ENCODE measurements at regions not wholly inside any gene's neighbourhood (a gene's known extent, or its start where the extent isn't known, plus 50 kb on each side); places are given as distances from the start of the nearest gene placed in this dataset.
"Not testable (repeated sequence)": the region's sequence is repeated elsewhere in the genome, so short reads cannot be mapped to it uniquely, and the experiment has no call there.

- Histone ChIP-seq H3K9me3 (no peaks in the 10 kb centered on the region), H3K27ac (no peak overlapping the region), H3K4me1 (no peaks in the 10 kb centered on the region), H3K36me3 (no peaks in the 10 kb centered on the region), H3K4me3 (no peak overlapping the region), H3K27me3 (peaks cover 0 to 2% of the 10 kb centered on the region in 2 donors)
- intact Hi-C loops (cut with DNase I; ENCODE audit: low total_unique reads), result no loop called here
- TF ChIP-seq POLR2AphosphoS5 (IDR thresholded peaks at IDR 0.05) (no peak), POLR2A (IDR thresholded peaks at IDR 0.05) (no peak)
- TF ChIP-seq, protein P1, sequence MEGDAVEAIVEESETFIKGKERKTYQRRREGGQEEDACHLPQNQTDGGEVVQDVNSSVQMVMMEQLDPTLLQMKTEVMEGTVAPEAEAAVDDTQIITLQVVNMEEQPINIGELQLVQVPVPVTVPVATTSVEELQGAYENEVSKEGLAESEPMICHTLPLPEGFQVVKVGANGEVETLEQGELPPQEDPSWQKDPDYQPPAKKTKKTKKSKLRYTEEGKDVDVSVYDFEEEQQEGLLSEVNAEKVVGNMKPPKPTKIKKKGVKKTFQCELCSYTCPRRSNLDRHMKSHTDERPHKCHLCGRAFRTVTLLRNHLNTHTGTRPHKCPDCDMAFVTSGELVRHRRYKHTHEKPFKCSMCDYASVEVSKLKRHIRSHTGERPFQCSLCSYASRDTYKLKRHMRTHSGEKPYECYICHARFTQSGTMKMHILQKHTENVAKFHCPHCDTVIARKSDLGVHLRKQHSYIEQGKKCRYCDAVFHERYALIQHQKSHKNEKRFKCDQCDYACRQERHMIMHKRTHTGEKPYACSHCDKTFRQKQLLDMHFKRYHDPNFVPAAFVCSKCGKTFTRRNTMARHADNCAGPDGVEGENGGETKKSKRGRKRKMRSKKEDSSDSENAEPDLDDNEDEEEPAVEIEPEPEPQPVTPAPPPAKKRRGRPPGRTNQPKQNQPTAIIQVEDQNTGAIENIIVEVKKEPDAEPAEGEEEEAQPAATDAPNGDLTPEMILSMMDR (IDR thresholded peaks at IDR 0.05), result no peak
- DNase-seq (ENCODE audit: low spot score in 2 of 2), result no peak
Measured at GRCh38 chr7:120077777-120078176, 195.2 kb upstream of the KCND2 start.

- no peak overlapping the region for H3K27ac ChIP-seq
- no peak for TF ChIP-seq POLR2A (IDR thresholded peaks at IDR 0.05)
- TF ChIP-seq, protein P1 (IDR thresholded peaks at IDR 0.05), result no peak
- no peak for TF ChIP-seq POLR2AphosphoS5 (IDR thresholded peaks at IDR 0.05)
- no peak for DNase-seq (ENCODE audit: low spot score in 2 of 2)
- no peaks in the 10 kb centered on the region for H3K36me3 ChIP-seq
- intact Hi-C loops (cut with DNase I; ENCODE audit: low total_unique reads), result no loop called here
- H3K27me3 ChIP-seq, result peaks cover 0 to 2% of the 10 kb centered on the region in 2 donors
- no peaks in the 10 kb centered on the region for H3K9me3 ChIP-seq
- no peak overlapping the region for H3K4me3 ChIP-seq
- H3K4me1 ChIP-seq, result no peaks in the 10 kb centered on the region
Measured at GRCh38 chr7:120079022-120079421, 194.0 kb upstream of the KCND2 start.

GRCh38 chr7:120079704-120080103, 193.3 kb upstream of the KCND2 start:
- intact Hi-C loops (cut with DNase I; ENCODE audit: low total_unique reads), result no loop called here
- Histone ChIP-seq H3K36me3 (no peaks in the 10 kb centered on the region), H3K4me3 (no peak overlapping the region), H3K9me3 (no peaks in the 10 kb centered on the region), H3K27ac (no peak overlapping the region), H3K4me1 (no peaks in the 10 kb centered on the region), H3K27me3 (peaks cover 0 to 2% of the 10 kb centered on the region in 2 donors)
- no peak for DNase-seq (ENCODE audit: low spot score in 2 of 2)
- TF ChIP-seq POLR2AphosphoS5 (IDR thresholded peaks at IDR 0.05) (no peak), POLR2A (IDR thresholded peaks at IDR 0.05) (no peak)
- TF ChIP-seq, protein P1 (IDR thresholded peaks at IDR 0.05), result no peak

DNA sequence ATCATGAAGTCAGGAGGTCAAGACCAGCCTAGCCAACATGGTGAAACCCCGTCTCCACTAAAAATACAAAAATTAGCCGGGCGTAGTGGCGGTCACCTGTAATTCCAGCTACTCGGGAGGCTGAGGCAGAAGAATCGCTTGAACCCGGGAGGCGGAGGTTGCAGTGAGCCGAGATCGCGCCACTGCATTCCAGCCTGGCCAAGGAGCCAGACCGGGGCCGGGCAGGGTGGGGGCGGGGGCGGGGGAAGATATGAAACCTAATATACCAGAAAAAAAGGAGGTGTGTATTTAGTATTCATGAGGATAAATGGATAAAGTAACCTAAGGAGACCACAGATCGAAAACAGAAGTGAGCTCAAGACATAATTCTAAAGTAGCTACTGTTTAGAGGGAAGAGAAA, 186.5 kb upstream of the KCND2 start:
- H3K27me3 ChIP-seq; H3K36me3 ChIP-seq; intact Hi-C loops (cut with DNase I; ENCODE audit: low total_unique reads); DNase-seq (ENCODE audit: low spot score in 2 of 2); H3K27ac ChIP-seq; H3K4me1 ChIP-seq; H3K4me3 ChIP-seq; H3K9me3 ChIP-seq: not testable (repeated sequence)

- DNase-seq (ENCODE audit: low spot score in 2 of 2), result no peak
- intact Hi-C loops (cut with DNase I; ENCODE audit: low total_unique reads), result no loop called here
- Histone ChIP-seq H3K4me1 (no peaks in the 10 kb centered on the region), H3K4me3 (no peak overlapping the region), H3K27ac (no peak overlapping the region), H3K9me3 (no peaks in the 10 kb centered on the region), H3K27me3 (no peaks in the 10 kb centered on the region), H3K36me3 (no peaks in the 10 kb centered on the region)
- TF ChIP-seq POLR2A (IDR thresholded peaks at IDR 0.05), result no peak
- TF ChIP-seq, protein P1 (IDR thresholded peaks at IDR 0.05), result no peak
- TF ChIP-seq POLR2AphosphoS5 (IDR thresholded peaks at IDR 0.05), result no peak
Measured at GRCh38 chr7:120089968-120090367, 183.0 kb upstream of the KCND2 start.

DNA sequence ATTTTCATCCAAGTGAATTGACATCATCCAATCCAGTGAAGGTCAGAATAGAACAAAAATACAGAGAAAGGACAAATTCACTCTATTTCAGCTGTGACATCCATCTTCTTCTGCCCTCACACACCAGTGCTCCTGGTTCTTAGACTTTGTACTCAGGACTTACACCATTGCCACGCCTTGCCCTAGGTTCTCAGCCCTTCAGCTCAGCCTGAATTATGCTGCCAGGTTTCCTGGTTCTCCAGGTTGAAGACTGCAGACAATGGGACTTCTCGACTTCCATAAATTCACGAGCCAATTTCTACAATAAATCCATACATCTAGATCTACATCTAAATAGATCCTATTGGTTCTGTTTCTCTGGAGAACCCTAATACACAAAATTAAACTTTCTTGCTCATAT, 181.2 kb upstream of the KCND2 start:
- Histone ChIP-seq H3K9me3 (no peaks in the 10 kb centered on the region), H3K4me1 (no peaks in the 10 kb centered on the region), H3K4me3 (no peak overlapping the region), H3K27me3 (no peaks in the 10 kb centered on the region), H3K36me3 (no peaks in the 10 kb centered on the region), H3K27ac (no peak overlapping the region)
- DNase-seq (ENCODE audit: low spot score in 2 of 2), result no peak
- intact Hi-C loops (cut with DNase I; ENCODE audit: low total_unique reads), result no loop called here
- TF ChIP-seq POLR2AphosphoS5 (IDR thresholded peaks at IDR 0.05), result no peak
- TF ChIP-seq, protein P1 (IDR thresholded peaks at IDR 0.05), result no peak
- TF ChIP-seq POLR2A (IDR thresholded peaks at IDR 0.05), result no peak

Measured in breast epithelium (tissue), 4 donors.